Chondrocyte (in vitro differentiated cells): ENCODE measurements at regions not wholly inside any gene's neighbourhood (a gene's known extent, or its start where the extent isn't known, plus 50 kb on each side); places are given as distances from the start of the nearest gene placed in this dataset.

Experiments
- DNase-seq: peaks from one replicate; pipeline ENCODE4 v3.0.0; 2021; ENCODE audit warnings: mixed read lengths, low spot score
- H3K27ac Mint-ChIP-seq: one replicate; pipeline ENCODE4 v1.8.0; 2021; ENCODE audit warnings: mild to moderate bottlenecking, moderate library complexity, mixed read lengths; ENCODE audit not compliant: unreplicated experiment
- H3K27me3 Mint-ChIP-seq: 2 replicates; pipeline ENCODE4 v1.8.0; 2021; ENCODE audit warnings: low read depth, mixed read lengths
- H3K36me3 Mint-ChIP-seq: 2 replicates; pipeline ENCODE4 v1.8.0; 2021; ENCODE audit warnings: low read depth, mixed read lengths
- H3K4me1 Mint-ChIP-seq: 2 replicates; pipeline ENCODE4 v1.8.0; 2021; ENCODE audit warnings: low read depth, mild to moderate bottlenecking, mixed read lengths
- H3K4me3 Mint-ChIP-seq: one replicate; pipeline ENCODE4 v1.8.0; 2021; ENCODE audit warnings: mild to moderate bottlenecking, moderate library complexity, mixed read lengths; ENCODE audit not compliant: unreplicated experiment
- H3K9me3 Mint-ChIP-seq: 2 replicates; pipeline ENCODE4 v1.8.0; 2021; ENCODE audit warnings: low read depth, mixed read lengths
- CTCF ChIP-seq: fragments of 200-600 bp; sonication (generic); IDR thresholded peaks from 2 replicates; pipeline ENCODE4 v1.5.0; 2021; ENCODE audit warnings: antibody characterized with exemption, mild to moderate bottlenecking, moderate library complexity

GRCh38 chr1:63124666-63125191 is 197.6 kb upstream of the FOXD3 start:
- no peaks in the 10 kb centered on the region for H3K9me3 Mint-ChIP-seq
- H3K27me3 Mint-ChIP-seq = no peaks in the 10 kb centered on the region
- no peaks in the 10 kb centered on the region for H3K36me3 Mint-ChIP-seq
- DNase-seq = no peak
- H3K4me1 Mint-ChIP-seq = peaks cover 48% of the 10 kb centered on the region
- no peak for TF ChIP-seq CTCF
- H3K27ac Mint-ChIP-seq = peak overlapping the region; percentile 88
- peak overlapping the region; percentile 8 for H3K4me3 Mint-ChIP-seq

- Mint-ChIP-seq H3K9me3 (no peaks in the 10 kb centered on the region), H3K4me1 (peaks cover 53% of the 10 kb centered on the region), H3K27ac (peak overlapping the region; percentile 86), H3K27me3 (no peaks in the 10 kb centered on the region), H3K4me3 (no peak overlapping the region), H3K36me3 (no peaks in the 10 kb centered on the region)
- DNase-seq = no peak
- no peak for TF ChIP-seq CTCF
Measured at GRCh38 chr1:63126104-63126503, 196.3 kb upstream of the FOXD3 start.

- Mint-ChIP-seq H3K27ac (peak overlapping the region; percentile 45), H3K27me3 (no peaks in the 10 kb centered on the region), H3K4me3 (no peak overlapping the region), H3K9me3 (no peaks in the 10 kb centered on the region), H3K36me3 (no peaks in the 10 kb centered on the region), H3K4me1 (peaks cover 53% of the 10 kb centered on the region)
- DNase-seq = no peak
- no peak for TF ChIP-seq CTCF
Measured at GRCh38 chr1:63127376-63127775, 195.0 kb upstream of the FOXD3 start.

GRCh38 chr1:63128556-63128955 is 193.8 kb upstream of the FOXD3 start:
- DNase-seq = no peak
- peaks cover 49% of the 10 kb centered on the region for H3K4me1 Mint-ChIP-seq
- no peak overlapping the region for H3K4me3 Mint-ChIP-seq
- no peak for TF ChIP-seq CTCF
- H3K9me3 Mint-ChIP-seq = no peaks in the 10 kb centered on the region
- no peak overlapping the region for H3K27ac Mint-ChIP-seq
- H3K36me3 Mint-ChIP-seq = no peaks in the 10 kb centered on the region
- no peaks in the 10 kb centered on the region for H3K27me3 Mint-ChIP-seq

- no peak for TF ChIP-seq CTCF
- Mint-ChIP-seq H3K36me3 (no peaks in the 10 kb centered on the region), H3K27ac (peak overlapping the region; percentile 60), H3K27me3 (no peaks in the 10 kb centered on the region), H3K4me1 (peaks cover 43% of the 10 kb centered on the region), H3K9me3 (no peaks in the 10 kb centered on the region), H3K4me3 (no peak overlapping the region)
- no peak for DNase-seq
Measured at GRCh38 chr1:63129184-63129583, 193.2 kb upstream of the FOXD3 start.
